Astrocyte (in vitro differentiated cells and primary cell): ENCODE measurements at regions not wholly inside any gene's neighbourhood (a gene's known extent, or its start where the extent isn't known, plus 50 kb on each side); places are given as distances from the start of the nearest gene placed in this dataset.
A peak's percentile ranks its signal among the peaks of the same experiment; 100 is the strongest.

Experiments used
- DNase-seq: peaks from one replicate; pipeline ENCODE4 v3.0.0-alpha.2; 2010; ENCODE audit warnings: low read depth
- FAIRE-seq: peaks from 2 replicates; lab custom pipeline; 2011; peaks lifted over from hg19 to GRCh38; lab: Jason Lieb, UNC
- H2AFZ ChIP-seq: 2 replicates; pipeline ENCODE4 v1.6.0; 2012; ENCODE audit warnings: low read depth, low read length, inconsistent platforms
- H3K27ac ChIP-seq: 2 replicates; pipeline ENCODE4 v1.5.1; 2011; ENCODE audit warnings: low read depth, low read length, inconsistent platforms
- H3K27me3 ChIP-seq: 2 replicates; pipeline ENCODE4 v1.6.0; 2011; ENCODE audit warnings: low read length, inconsistent platforms; ENCODE audit not compliant: insufficient read depth
- H3K36me3 ChIP-seq: 2 replicates; pipeline ENCODE4 v1.5.1; 2011; ENCODE audit warnings: low read length, inconsistent platforms; ENCODE audit not compliant: insufficient read depth
- H3K4me1 ChIP-seq: 2 replicates; pipeline ENCODE4 v1.5.1; 2011; ENCODE audit warnings: low read length, inconsistent platforms; ENCODE audit not compliant: insufficient read depth
- H3K4me2 ChIP-seq: 2 replicates; pipeline ENCODE4 v1.6.0; 2012; ENCODE audit warnings: low read length, inconsistent platforms
- H3K4me3 ChIP-seq: 2 replicates; pipeline ENCODE4 v1.5.1; 2011; ENCODE audit warnings: low read depth, mild to moderate bottlenecking, low read length, inconsistent platforms; ENCODE audit not compliant: insufficient read depth
- H3K79me2 ChIP-seq: 2 replicates; pipeline ENCODE4 v1.6.0; 2012; ENCODE audit warnings: mild to moderate bottlenecking, low read length, inconsistent platforms; ENCODE audit not compliant: insufficient read depth
- H3K9ac ChIP-seq: 2 replicates; pipeline ENCODE4 v1.6.0; 2012; ENCODE audit warnings: mild to moderate bottlenecking, low read length, inconsistent platforms
- H3K9me3 ChIP-seq: 2 replicates; pipeline ENCODE4 v1.5.1; 2012; ENCODE audit warnings: low read depth, mild to moderate bottlenecking, low read length, inconsistent platforms; ENCODE audit not compliant: insufficient read depth
- H4K20me1 ChIP-seq: 2 replicates; pipeline ENCODE4 v1.6.0; 2012; ENCODE audit warnings: low read length, inconsistent platforms; ENCODE audit not compliant: insufficient read depth
- H3K27ac Mint-ChIP-seq: one replicate; pipeline ENCODE4 v1.8.0; 2021; ENCODE audit warnings: mild to moderate bottlenecking, mixed read lengths; ENCODE audit not compliant: unreplicated experiment
- H3K27me3 Mint-ChIP-seq: one replicate; pipeline ENCODE4 v1.8.0; 2021; ENCODE audit warnings: low read depth, mixed read lengths; ENCODE audit not compliant: unreplicated experiment
- H3K36me3 Mint-ChIP-seq: one replicate; pipeline ENCODE4 v1.8.0; 2021; ENCODE audit warnings: low read depth, mixed read lengths; ENCODE audit not compliant: unreplicated experiment
- H3K4me1 Mint-ChIP-seq: one replicate; pipeline ENCODE4 v1.8.0; 2021; ENCODE audit warnings: low read depth, mixed read lengths; ENCODE audit not compliant: unreplicated experiment
- H3K4me3 Mint-ChIP-seq: one replicate; pipeline ENCODE4 v1.8.0; 2021; ENCODE audit warnings: mild to moderate bottlenecking, moderate library complexity, mixed read lengths; ENCODE audit not compliant: unreplicated experiment
- H3K9me3 Mint-ChIP-seq: one replicate; pipeline ENCODE4 v1.8.0; 2021; ENCODE audit warnings: mild to moderate bottlenecking, mixed read lengths; ENCODE audit not compliant: unreplicated experiment
- EZH2 ChIP-seq: IDR thresholded peaks from 2 replicates; pipeline ENCODE4 v1.6.1; 2012; ENCODE audit warnings: mild to moderate bottlenecking, low read length, inconsistent platforms; ENCODE audit not compliant: insufficient read depth
- TF ChIP-seq, protein P1 (sequence below): IDR thresholded peaks from 2 replicates; pipeline ENCODE4 v1.5.1; 2011; ENCODE audit warnings: low read depth, mild to moderate bottlenecking, inconsistent platforms, low read length, moderate library complexity; ENCODE audit not compliant: insufficient read depth

- Histone ChIP-seq H2AFZ (no peak overlapping the region), H3K79me2 (no peaks in the 10 kb centered on the region), H3K27me3 (no peaks in the 10 kb centered on the region), H3K9me3 (no peaks in the 10 kb centered on the region), H3K36me3 (no peaks in the 10 kb centered on the region), H4K20me1 (no peaks in the 10 kb centered on the region), H3K4me1 (no peaks in the 10 kb centered on the region), H3K4me3 (no peak overlapping the region), H3K9ac (no peak overlapping the region), H3K27ac (no peak overlapping the region), H3K4me2 (no peak overlapping the region)
- Mint-ChIP-seq H3K4me3 (no peak overlapping the region), H3K27me3 (no peaks in the 10 kb centered on the region), H3K36me3 (no peaks in the 10 kb centered on the region), H3K27ac (no peak overlapping the region), H3K4me1 (peaks cover 9% of the 10 kb centered on the region), H3K9me3 (peaks cover 10% of the 10 kb centered on the region)
- no peak for DNase-seq
- FAIRE-seq, result no peak
- TF ChIP-seq, protein P1, sequence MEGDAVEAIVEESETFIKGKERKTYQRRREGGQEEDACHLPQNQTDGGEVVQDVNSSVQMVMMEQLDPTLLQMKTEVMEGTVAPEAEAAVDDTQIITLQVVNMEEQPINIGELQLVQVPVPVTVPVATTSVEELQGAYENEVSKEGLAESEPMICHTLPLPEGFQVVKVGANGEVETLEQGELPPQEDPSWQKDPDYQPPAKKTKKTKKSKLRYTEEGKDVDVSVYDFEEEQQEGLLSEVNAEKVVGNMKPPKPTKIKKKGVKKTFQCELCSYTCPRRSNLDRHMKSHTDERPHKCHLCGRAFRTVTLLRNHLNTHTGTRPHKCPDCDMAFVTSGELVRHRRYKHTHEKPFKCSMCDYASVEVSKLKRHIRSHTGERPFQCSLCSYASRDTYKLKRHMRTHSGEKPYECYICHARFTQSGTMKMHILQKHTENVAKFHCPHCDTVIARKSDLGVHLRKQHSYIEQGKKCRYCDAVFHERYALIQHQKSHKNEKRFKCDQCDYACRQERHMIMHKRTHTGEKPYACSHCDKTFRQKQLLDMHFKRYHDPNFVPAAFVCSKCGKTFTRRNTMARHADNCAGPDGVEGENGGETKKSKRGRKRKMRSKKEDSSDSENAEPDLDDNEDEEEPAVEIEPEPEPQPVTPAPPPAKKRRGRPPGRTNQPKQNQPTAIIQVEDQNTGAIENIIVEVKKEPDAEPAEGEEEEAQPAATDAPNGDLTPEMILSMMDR, result no peak
- no peak for TF ChIP-seq EZH2
Observed at GRCh38 chr5:99035942-99036341, 107.1 kb upstream of the CHD1 start.

GRCh38 chr5:99034336-99034735 is 105.5 kb upstream of the CHD1 start:
- Histone ChIP-seq H3K36me3 (no peaks in the 10 kb centered on the region), H3K9ac (no peak overlapping the region), H3K79me2 (no peaks in the 10 kb centered on the region), H3K27ac (no peak overlapping the region), H3K4me3 (no peak overlapping the region), H4K20me1 (no peaks in the 10 kb centered on the region), H3K27me3 (no peaks in the 10 kb centered on the region), H2AFZ (peak overlapping the region; percentile 9), H3K4me2 (no peak overlapping the region), H3K4me1 (no peaks in the 10 kb centered on the region), H3K9me3 (no peaks in the 10 kb centered on the region)
- Mint-ChIP-seq H3K36me3 (no peaks in the 10 kb centered on the region), H3K27me3 (no peaks in the 10 kb centered on the region), H3K4me1 (peaks cover 10% of the 10 kb centered on the region), H3K4me3 (no peak overlapping the region), H3K9me3 (peaks cover 5% of the 10 kb centered on the region), H3K27ac (no peak overlapping the region)
- peak; percentile 42 for DNase-seq
- no peak for FAIRE-seq
- TF ChIP-seq EZH2, result no peak
- TF ChIP-seq, protein P1, result no peak

DNA sequence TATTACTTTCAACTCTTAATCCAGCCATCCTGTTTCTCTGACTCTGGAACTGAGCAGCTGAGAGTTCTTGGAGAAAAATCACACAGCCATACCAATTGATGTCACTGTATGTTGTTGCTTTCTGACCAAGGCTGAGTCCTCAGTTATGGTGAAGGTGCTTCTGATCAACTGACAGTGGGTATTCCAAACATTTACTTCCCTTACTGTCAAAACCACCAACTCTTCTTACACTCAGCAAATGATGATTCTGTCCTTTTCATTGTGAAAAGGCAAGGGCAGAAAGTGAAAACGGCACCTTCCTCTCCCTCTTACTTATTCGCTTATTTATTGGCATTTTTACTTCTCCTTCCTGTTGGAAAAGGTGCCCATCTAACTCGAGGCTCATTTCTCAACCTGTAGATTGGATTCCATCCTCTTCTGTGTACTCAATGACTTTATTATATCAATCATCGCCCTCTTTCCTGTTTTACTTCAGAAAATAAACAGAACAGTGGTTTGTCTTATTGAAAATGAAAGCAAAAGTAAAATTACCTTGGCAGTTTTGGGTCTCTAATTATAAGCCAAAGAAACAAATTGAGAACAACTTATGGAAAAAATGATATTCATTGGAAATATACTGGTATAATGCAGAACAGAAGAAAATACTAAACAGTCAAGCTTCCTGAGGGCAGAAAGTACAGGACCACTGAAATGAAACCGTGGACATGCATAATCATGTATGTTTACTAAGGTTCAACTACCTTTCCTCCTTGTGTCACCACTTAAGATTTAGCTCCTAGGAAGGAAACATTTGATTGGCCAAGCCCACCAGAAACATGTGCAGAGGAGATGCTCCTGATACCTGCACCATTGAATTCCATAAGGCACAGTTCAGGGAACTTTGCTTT is 104.5 kb upstream of the CHD1 start:
- no peaks in the 10 kb centered on the region for H4K20me1 ChIP-seq
- no peak overlapping the region for H3K4me3 ChIP-seq
- peaks cover 10% of the 10 kb centered on the region for H3K4me1 Mint-ChIP-seq
- H3K27me3 ChIP-seq, result no peaks in the 10 kb centered on the region
- H3K79me2 ChIP-seq, result no peaks in the 10 kb centered on the region
- no peaks in the 10 kb centered on the region for H3K4me1 ChIP-seq
- TF ChIP-seq, protein P1, result no peak
- no peak for TF ChIP-seq EZH2
- peaks cover 1% of the 10 kb centered on the region for H3K9me3 Mint-ChIP-seq
- no peak for DNase-seq
- no peaks in the 10 kb centered on the region for H3K9me3 ChIP-seq
- peak overlapping the region; percentile 19 for H2AFZ ChIP-seq
- H3K4me3 Mint-ChIP-seq, result no peak overlapping the region
- H3K9ac ChIP-seq, result peak overlapping the region; percentile 2
- H3K27me3 Mint-ChIP-seq, result no peaks in the 10 kb centered on the region
- H3K4me2 ChIP-seq, result peak overlapping the region; percentile 45
- no peaks in the 10 kb centered on the region for H3K36me3 ChIP-seq
- no peak overlapping the region for H3K27ac Mint-ChIP-seq
- H3K36me3 Mint-ChIP-seq, result no peaks in the 10 kb centered on the region
- FAIRE-seq, result peak; percentile 34
- no peak overlapping the region for H3K27ac ChIP-seq
